ENCODE measurements at regions not wholly inside any gene's neighbourhood (a gene's known extent, or its start where the extent isn't known, plus 50 kb on each side); places are given as distances from the start of the nearest gene placed in this dataset.
A peak's percentile ranks its signal among the peaks of the same experiment; 100 is the strongest.

DNA sequence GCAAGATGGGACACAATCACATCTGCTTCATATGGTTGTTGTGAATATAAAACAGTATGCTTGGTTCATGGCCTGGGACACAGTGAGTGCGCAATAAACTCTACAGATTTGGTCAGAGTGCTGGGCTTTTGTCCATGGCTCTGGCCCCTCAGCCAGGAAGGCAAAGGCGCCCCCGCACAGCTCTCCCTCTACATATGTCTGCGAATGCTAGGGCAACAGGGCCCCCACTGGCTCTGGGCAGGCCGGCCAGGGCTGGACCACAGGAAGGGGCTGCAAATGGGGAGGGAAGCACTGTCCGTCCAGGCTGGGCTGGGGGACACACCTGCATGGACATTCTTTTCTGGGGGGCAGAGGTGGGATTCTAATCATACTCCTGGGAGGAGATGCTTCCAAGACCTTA is 151.8 kb upstream of the MLN start:
- H3K36me3 ChIP-seq (ENCODE audit: insufficient read depth, low read length) = no peaks in the 10 kb centered on the region
- no peaks in the 10 kb centered on the region for H3K79me2 ChIP-seq (ENCODE audit: low read length)
- no peak for DNase-seq
- H3K4me1 ChIP-seq (ENCODE audit: low read length) = no peaks in the 10 kb centered on the region
- H3K27me3 ChIP-seq (ENCODE audit: low read length) = no peaks in the 10 kb centered on the region
- no peaks in the 10 kb centered on the region for H3K9me3 ChIP-seq (ENCODE audit: low read length)
- H3K27ac ChIP-seq (ENCODE audit: low read length) = no peak overlapping the region
- no peak overlapping the region for H3K4me3 ChIP-seq (ENCODE audit: low read length)
- no peak overlapping the region for H3K4me2 ChIP-seq (ENCODE audit: low read depth, low read length, poor library complexity, severe bottlenecking)
- H3K9ac ChIP-seq (ENCODE audit: low read length) = no peak overlapping the region
- H4K20me1 ChIP-seq (ENCODE audit: insufficient read depth, low read depth, low read length) = 0 out of 2 replicates have a peak, but pooled peaks cover 3% of the 10 kb centered on the region
- no peaks in the 10 kb centered on the region for H3K9me2 ChIP-seq (replicated peaks; ENCODE audit: insufficient read depth, low read length)
- no peak overlapping the region for H2AFZ ChIP-seq (ENCODE audit: low read length)

DNA sequence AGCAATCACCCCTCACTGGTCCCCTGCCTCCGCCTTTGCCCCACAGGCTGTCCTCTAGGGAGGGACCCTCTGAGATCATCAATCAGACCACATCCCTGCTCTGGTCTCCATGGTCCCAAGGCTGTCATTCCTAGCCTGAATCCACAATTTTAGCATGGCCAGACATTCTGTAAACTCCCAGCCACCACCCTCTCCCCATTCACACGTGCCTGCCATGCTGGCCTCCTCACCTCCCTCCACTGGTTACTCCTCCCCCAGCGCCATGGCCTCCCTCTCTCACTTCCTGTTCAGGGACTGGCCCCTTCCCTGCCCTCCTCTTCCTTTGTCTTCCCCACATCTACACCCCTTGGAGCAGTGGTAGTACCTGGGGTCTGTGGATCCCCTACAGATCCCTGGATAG is 150.7 kb upstream of the MLN start:
- Histone ChIP-seq H3K9me3 (ENCODE audit: low read length) (no peaks in the 10 kb centered on the region), H3K9ac (ENCODE audit: low read length) (no peak overlapping the region), H3K27ac (ENCODE audit: low read length) (no peak overlapping the region), H2AFZ (ENCODE audit: low read length) (no peak overlapping the region), H3K4me1 (ENCODE audit: low read length) (no peaks in the 10 kb centered on the region), H3K4me3 (ENCODE audit: low read length) (no peak overlapping the region), H4K20me1 (ENCODE audit: insufficient read depth, low read depth, low read length) (no peaks in the 10 kb centered on the region), H3K9me2 (replicated peaks; ENCODE audit: insufficient read depth, low read length) (no peaks in the 10 kb centered on the region), H3K4me2 (ENCODE audit: low read depth, low read length, poor library complexity, severe bottlenecking) (no peak overlapping the region), H3K79me2 (ENCODE audit: low read length) (no peaks in the 10 kb centered on the region), H3K36me3 (ENCODE audit: insufficient read depth, low read length) (no peaks in the 10 kb centered on the region), H3K27me3 (ENCODE audit: low read length) (no peaks in the 10 kb centered on the region)
- peak; percentile 46 for DNase-seq

DNA sequence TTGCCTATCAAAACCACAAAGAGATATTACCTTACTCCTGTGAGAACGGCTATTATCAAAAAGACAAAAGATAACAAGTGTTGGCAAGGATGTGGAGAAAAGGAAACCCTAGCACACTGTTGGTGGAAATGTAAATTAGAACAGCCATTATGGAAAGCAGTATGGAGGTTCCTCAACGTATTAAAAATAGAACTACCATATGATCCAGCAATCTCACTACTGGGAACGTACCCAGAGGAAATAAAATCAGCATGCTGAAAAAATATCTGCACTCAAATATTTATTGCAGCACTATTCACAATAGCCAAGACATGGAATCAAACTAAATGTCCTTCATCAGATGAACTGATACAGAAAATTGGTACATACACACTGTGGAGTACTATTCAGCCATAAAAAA is 149.4 kb upstream of the MLN start:
- H3K9me2 ChIP-seq (replicated peaks; ENCODE audit: insufficient read depth, low read length) = no peaks in the 10 kb centered on the region
- no peak overlapping the region for H3K27ac ChIP-seq (ENCODE audit: low read length)
- H4K20me1 ChIP-seq (ENCODE audit: insufficient read depth, low read depth, low read length) = no peaks in the 10 kb centered on the region
- H3K9me3 ChIP-seq (ENCODE audit: low read length) = no peaks in the 10 kb centered on the region
- no peak overlapping the region for H2AFZ ChIP-seq (ENCODE audit: low read length)
- H3K36me3 ChIP-seq (ENCODE audit: insufficient read depth, low read length) = no peaks in the 10 kb centered on the region
- no peaks in the 10 kb centered on the region for H3K27me3 ChIP-seq (ENCODE audit: low read length)
- H3K79me2 ChIP-seq (ENCODE audit: low read length) = no peaks in the 10 kb centered on the region
- no peak overlapping the region for H3K4me2 ChIP-seq (ENCODE audit: low read depth, low read length, poor library complexity, severe bottlenecking)
- DNase-seq = no peak
- no peak overlapping the region for H3K9ac ChIP-seq (ENCODE audit: low read length)
- no peaks in the 10 kb centered on the region for H3K4me1 ChIP-seq (ENCODE audit: low read length)
- no peak overlapping the region for H3K4me3 ChIP-seq (ENCODE audit: low read length)

DNA sequence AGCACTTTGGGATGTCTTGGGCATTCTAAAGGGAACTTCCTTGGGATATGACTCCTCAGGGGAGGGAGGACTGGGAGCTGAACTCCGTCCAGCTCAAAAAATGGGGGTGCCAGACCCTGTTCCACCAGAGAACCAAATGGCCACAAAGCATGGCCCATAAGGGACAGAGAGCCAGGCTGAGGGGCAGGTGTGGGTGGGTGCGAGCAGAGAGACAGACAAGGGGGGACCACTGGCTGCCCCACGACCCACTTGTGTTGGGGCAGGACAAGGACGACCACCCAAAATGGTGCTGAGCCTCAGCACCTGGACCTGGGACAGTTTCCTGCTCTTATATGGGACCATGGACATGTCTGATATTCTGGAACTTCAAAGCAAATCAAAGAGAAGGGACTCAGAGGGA is 148.2 kb upstream of the MLN start:
- no peaks in the 10 kb centered on the region for H3K9me3 ChIP-seq (ENCODE audit: low read length)
- DNase-seq = no peak
- no peak overlapping the region for H2AFZ ChIP-seq (ENCODE audit: low read length)
- no peak overlapping the region for H3K4me3 ChIP-seq (ENCODE audit: low read length)
- H3K27me3 ChIP-seq (ENCODE audit: low read length) = no peaks in the 10 kb centered on the region
- no peaks in the 10 kb centered on the region for H3K9me2 ChIP-seq (replicated peaks; ENCODE audit: insufficient read depth, low read length)
- no peak overlapping the region for H3K4me2 ChIP-seq (ENCODE audit: low read depth, low read length, poor library complexity, severe bottlenecking)
- no peak overlapping the region for H3K9ac ChIP-seq (ENCODE audit: low read length)
- H3K79me2 ChIP-seq (ENCODE audit: low read length) = no peaks in the 10 kb centered on the region
- H3K4me1 ChIP-seq (ENCODE audit: low read length) = no peaks in the 10 kb centered on the region
- H3K36me3 ChIP-seq (ENCODE audit: insufficient read depth, low read length) = no peaks in the 10 kb centered on the region
- H3K27ac ChIP-seq (ENCODE audit: low read length) = no peak overlapping the region
- no peaks in the 10 kb centered on the region for H4K20me1 ChIP-seq (ENCODE audit: insufficient read depth, low read depth, low read length)

DNA sequence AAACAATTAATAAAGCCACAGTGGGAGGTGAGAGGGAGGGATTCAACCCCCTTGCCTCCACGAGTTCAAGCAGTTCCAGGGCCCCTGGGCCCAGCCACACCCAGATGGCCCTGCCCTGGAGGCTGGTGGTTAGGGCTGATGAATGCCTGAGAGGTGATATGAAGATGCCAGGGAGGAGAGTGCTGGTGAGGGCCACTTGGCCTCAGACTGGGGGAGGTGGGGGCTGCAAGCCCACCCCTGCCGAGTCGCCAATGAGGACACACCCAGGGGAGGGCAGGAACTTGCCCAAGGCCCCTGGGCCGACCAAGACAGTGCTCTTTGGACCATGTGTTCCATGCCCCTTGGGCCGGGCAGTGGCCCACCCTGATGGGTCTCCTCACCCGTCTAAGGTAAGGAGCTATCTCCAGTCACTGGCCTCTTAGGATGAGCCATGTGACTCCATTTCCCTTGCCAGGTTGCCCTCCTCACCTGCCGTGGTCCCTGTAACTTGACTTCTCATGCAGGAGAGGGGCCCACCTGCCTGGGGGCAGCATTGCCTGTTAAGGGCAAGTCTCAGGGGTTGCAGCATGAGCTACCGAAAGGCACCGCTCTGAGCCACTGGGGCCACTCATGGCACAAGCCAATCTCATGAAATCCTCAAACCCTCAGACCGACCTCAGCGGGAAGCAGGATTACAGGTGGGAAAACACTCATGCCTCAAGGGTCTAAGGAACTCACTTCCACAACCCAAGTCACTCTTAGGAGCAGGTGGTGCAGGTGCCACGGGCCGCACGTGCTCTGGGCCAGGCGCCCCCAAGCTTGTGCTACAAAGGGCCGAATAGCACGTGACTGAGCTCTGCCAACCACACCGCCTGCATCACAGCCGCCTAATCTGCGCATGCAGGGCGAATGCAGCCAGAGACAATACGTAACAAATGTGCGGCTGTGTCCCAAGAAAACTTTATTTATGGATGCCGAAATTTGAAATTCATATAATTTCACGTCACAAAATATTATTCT is 147.4 kb upstream of the MLN start:
- Histone ChIP-seq H3K79me2 (ENCODE audit: low read length) (no peaks in the 10 kb centered on the region), H3K9me2 (replicated peaks; ENCODE audit: insufficient read depth, low read length) (no peaks in the 10 kb centered on the region), H3K4me1 (ENCODE audit: low read length) (no peaks in the 10 kb centered on the region), H3K4me3 (ENCODE audit: low read length) (no peak overlapping the region), H3K36me3 (ENCODE audit: insufficient read depth, low read length) (no peaks in the 10 kb centered on the region), H3K9me3 (ENCODE audit: low read length) (no peaks in the 10 kb centered on the region), H2AFZ (ENCODE audit: low read length) (no peak overlapping the region), H3K27ac (ENCODE audit: low read length) (no peak overlapping the region), H3K4me2 (ENCODE audit: low read depth, low read length, poor library complexity, severe bottlenecking) (no peak overlapping the region), H3K27me3 (ENCODE audit: low read length) (no peaks in the 10 kb centered on the region), H3K9ac (ENCODE audit: low read length) (no peak overlapping the region), H4K20me1 (ENCODE audit: insufficient read depth, low read depth, low read length) (no peaks in the 10 kb centered on the region)
- no peak for DNase-seq

DNA sequence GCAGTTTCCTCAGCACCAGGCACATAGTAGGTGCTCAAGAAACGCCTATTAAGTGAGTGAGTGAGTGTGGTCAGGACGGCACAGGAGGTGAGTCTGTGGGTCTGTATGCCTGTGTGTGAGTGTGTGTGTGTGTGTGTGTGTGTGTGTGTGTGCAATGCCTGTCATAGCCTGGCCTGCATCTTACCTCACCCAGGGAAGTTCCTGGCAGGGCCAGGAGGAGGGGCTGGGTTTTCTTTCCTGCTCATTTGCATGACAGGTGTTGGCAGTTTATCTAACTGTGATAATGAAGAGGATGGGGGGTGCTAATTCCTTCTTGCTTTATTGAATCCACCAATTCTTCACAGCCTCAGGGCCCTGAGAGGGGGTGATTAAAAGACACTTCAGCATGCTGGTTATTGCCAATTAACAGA is 146.7 kb upstream of the MLN start:
- Histone ChIP-seq H4K20me1 (ENCODE audit: insufficient read depth, low read depth, low read length) (no peaks in the 10 kb centered on the region), H3K9ac (ENCODE audit: low read length) (no peak overlapping the region), H3K27ac (ENCODE audit: low read length) (no peak overlapping the region), H2AFZ (ENCODE audit: low read length) (no peak overlapping the region), H3K27me3 (ENCODE audit: low read length) (no peaks in the 10 kb centered on the region), H3K9me3 (ENCODE audit: low read length) (no peaks in the 10 kb centered on the region), H3K4me1 (ENCODE audit: low read length) (no peaks in the 10 kb centered on the region), H3K79me2 (ENCODE audit: low read length) (no peaks in the 10 kb centered on the region), H3K4me3 (ENCODE audit: low read length) (no peak overlapping the region), H3K9me2 (replicated peaks; ENCODE audit: insufficient read depth, low read length) (no peaks in the 10 kb centered on the region), H3K36me3 (ENCODE audit: insufficient read depth, low read length) (no peaks in the 10 kb centered on the region), H3K4me2 (ENCODE audit: low read depth, low read length, poor library complexity, severe bottlenecking) (no peak overlapping the region)
- DNase-seq = no peak

DNA sequence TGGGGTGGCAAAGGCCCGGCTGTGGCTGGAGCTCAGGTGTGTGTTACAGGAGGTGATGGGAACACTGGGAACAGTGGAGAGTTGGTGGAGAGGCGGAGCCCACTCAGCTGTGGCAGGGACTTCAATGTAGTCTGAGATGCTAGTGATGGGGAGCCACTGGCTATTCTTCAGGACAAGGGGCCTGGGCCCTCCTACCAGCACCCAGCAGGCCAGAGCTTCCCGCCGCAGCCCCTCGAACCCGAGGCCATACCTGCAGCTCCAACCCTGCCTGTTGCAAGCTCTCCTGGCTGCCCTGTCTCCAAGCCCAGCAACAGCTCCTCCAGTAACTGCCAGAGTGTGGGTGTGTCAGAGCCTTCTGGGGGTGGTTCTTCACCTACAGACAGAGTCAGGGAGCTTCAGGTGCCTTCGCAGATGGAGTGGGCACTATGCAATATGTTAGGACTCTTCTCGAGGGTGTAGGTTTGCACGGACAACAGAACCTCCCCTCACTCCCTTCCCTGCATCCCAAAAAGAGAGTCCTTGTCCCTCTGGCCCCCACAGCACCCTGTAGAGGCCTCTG is 146.2 kb upstream of the MLN start:
- Histone ChIP-seq H3K4me1 (ENCODE audit: low read length) (no peaks in the 10 kb centered on the region), H3K9ac (ENCODE audit: low read length) (no peak overlapping the region), H3K4me2 (ENCODE audit: low read depth, low read length, poor library complexity, severe bottlenecking) (no peak overlapping the region), H3K27ac (ENCODE audit: low read length) (no peak overlapping the region), H3K9me3 (ENCODE audit: low read length) (no peaks in the 10 kb centered on the region), H3K79me2 (ENCODE audit: low read length) (no peaks in the 10 kb centered on the region), H3K36me3 (ENCODE audit: insufficient read depth, low read length) (no peaks in the 10 kb centered on the region), H3K27me3 (ENCODE audit: low read length) (no peaks in the 10 kb centered on the region), H3K9me2 (replicated peaks; ENCODE audit: insufficient read depth, low read length) (no peaks in the 10 kb centered on the region), H3K4me3 (ENCODE audit: low read length) (no peak overlapping the region), H4K20me1 (ENCODE audit: insufficient read depth, low read depth, low read length) (no peaks in the 10 kb centered on the region), H2AFZ (ENCODE audit: low read length) (no peak overlapping the region)
- DNase-seq = no peak

DNA sequence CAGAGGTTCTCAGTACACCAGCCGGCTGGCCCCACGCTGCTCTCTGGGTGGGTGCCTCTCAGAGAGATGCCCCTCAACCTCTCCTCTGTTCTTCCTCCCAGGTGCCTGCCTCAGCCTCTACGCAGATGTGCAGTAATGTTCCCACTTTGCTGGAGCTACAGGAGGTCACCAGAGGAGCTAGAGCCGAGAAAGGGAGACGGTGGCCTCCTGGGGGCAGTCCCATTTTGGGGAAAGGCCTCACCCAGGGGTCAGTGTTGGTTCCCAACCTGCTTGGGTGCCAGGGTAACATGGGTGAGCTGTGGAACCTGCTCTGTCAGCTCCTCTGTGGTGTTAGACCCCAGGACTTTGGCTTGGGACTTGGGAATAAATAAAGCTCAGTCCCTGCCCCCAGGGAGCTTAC is 145.3 kb upstream of the MLN start:
- DNase-seq = no peak
- H3K4me1 ChIP-seq (ENCODE audit: low read length) = no peaks in the 10 kb centered on the region
- no peaks in the 10 kb centered on the region for H3K9me2 ChIP-seq (replicated peaks; ENCODE audit: insufficient read depth, low read length)
- H3K9me3 ChIP-seq (ENCODE audit: low read length) = no peaks in the 10 kb centered on the region
- H3K27me3 ChIP-seq (ENCODE audit: low read length) = no peaks in the 10 kb centered on the region
- H3K9ac ChIP-seq (ENCODE audit: low read length) = no peak overlapping the region
- no peak overlapping the region for H3K4me3 ChIP-seq (ENCODE audit: low read length)
- no peaks in the 10 kb centered on the region for H3K79me2 ChIP-seq (ENCODE audit: low read length)
- H4K20me1 ChIP-seq (ENCODE audit: insufficient read depth, low read depth, low read length) = no peaks in the 10 kb centered on the region
- H2AFZ ChIP-seq (ENCODE audit: low read length) = no peak overlapping the region
- H3K36me3 ChIP-seq (ENCODE audit: insufficient read depth, low read length) = no peaks in the 10 kb centered on the region
- H3K4me2 ChIP-seq (ENCODE audit: low read depth, low read length, poor library complexity, severe bottlenecking) = no peak overlapping the region
- no peak overlapping the region for H3K27ac ChIP-seq (ENCODE audit: low read length)
